Trophoblast cell (in vitro differentiated cells and primary cell): ENCODE measurements at regions not wholly inside any gene's neighbourhood (a gene's known extent, or its start where the extent isn't known, plus 50 kb on each side); places are given as distances from the start of the nearest gene placed in this dataset.

Source experiments
- DNase-seq, 2 donors: peaks; one replicate each; pipeline ENCODE4 v3.0.0-alpha.2; 2016
- H2AFZ ChIP-seq: 2 replicates; pipeline ENCODE4 v1.6.1; 2013; ENCODE audit warnings: low read length, moderate library complexity, mild to moderate bottlenecking; ENCODE audit not compliant: insufficient read depth, poor library complexity
- H2AK5ac ChIP-seq: 2 replicates; pipeline ENCODE4 v1.6.1; 2013; ENCODE audit warnings: mild to moderate bottlenecking, low read length
- H2BK120ac ChIP-seq: 2 replicates; pipeline ENCODE4 v1.6.1; 2013; ENCODE audit warnings: low read length, mild to moderate bottlenecking, moderate library complexity; ENCODE audit not compliant: insufficient read depth, poor library complexity
- H2BK12ac ChIP-seq: 2 replicates; pipeline ENCODE4 v1.6.1; 2013; ENCODE audit warnings: mild to moderate bottlenecking, low read length, moderate library complexity
- H2BK5ac ChIP-seq: 2 replicates; pipeline ENCODE4 v1.6.1; 2013; ENCODE audit warnings: low read length, low read depth, moderate library complexity, mild to moderate bottlenecking; ENCODE audit not compliant: poor library complexity
- H3K14ac ChIP-seq: 2 replicates; pipeline ENCODE4 v1.6.1; 2013; ENCODE audit warnings: mild to moderate bottlenecking, low read length
- H3K18ac ChIP-seq: 2 replicates; pipeline ENCODE4 v1.6.1; 2013; ENCODE audit warnings: mild to moderate bottlenecking, low read length
- H3K23ac ChIP-seq: 2 replicates; pipeline ENCODE4 v1.6.1; 2013; ENCODE audit warnings: low read length
- H3K27ac ChIP-seq: 2 replicates; pipeline ENCODE4 v1.5.1; 2013; ENCODE audit warnings: low read depth, mild to moderate bottlenecking, inconsistent platforms, low read length, moderate library complexity
- H3K27me3 ChIP-seq: 2 replicates; pipeline ENCODE4 v1.6.1; 2013; ENCODE audit warnings: inconsistent platforms, mild to moderate bottlenecking, low read length, moderate library complexity; ENCODE audit not compliant: insufficient read depth
- H3K36me3 ChIP-seq, 2 experiments: 1 replicate in 1 of 2; 2 replicates in 1 of 2; pipeline ENCODE4 v1.6.1; 2013; ENCODE audit warnings: low read length in 2 of 2, mild to moderate bottlenecking in 2 of 2, moderate library complexity in 1 of 2; ENCODE audit not compliant: insufficient read depth in 2 of 2, control insufficient read depth in 1 of 2
- H3K4ac ChIP-seq: 2 replicates; pipeline ENCODE4 v1.6.1; 2013; ENCODE audit warnings: low read depth, mild to moderate bottlenecking, low read length, moderate library complexity
- H3K4me1 ChIP-seq, 2 experiments: 1 replicate in 1 of 2; 2 replicates in 1 of 2; pipeline ENCODE4 v1.6.1; 2013; ENCODE audit warnings: low read length in 2 of 2, mild to moderate bottlenecking in 2 of 2, moderate library complexity in 1 of 2; ENCODE audit not compliant: insufficient read depth in 2 of 2, control insufficient read depth in 1 of 2
- H3K4me2 ChIP-seq: 2 replicates; pipeline ENCODE4 v1.6.1; 2013; ENCODE audit warnings: inconsistent platforms, mild to moderate bottlenecking, low read length, moderate library complexity
- H3K4me3 ChIP-seq: 2 replicates; pipeline ENCODE4 v1.5.1; 2013; ENCODE audit warnings: mild to moderate bottlenecking, low read depth, low read length, inconsistent platforms
- H3K79me1 ChIP-seq: one replicate; pipeline ENCODE4 v1.6.1; 2013; ENCODE audit warnings: low read length
- H3K79me2 ChIP-seq: 2 replicates; pipeline ENCODE4 v1.6.1; 2013; ENCODE audit warnings: low read length, mild to moderate bottlenecking; ENCODE audit not compliant: control insufficient read depth, insufficient read depth, poor library complexity
- H3K9ac ChIP-seq: 2 replicates; pipeline ENCODE4 v1.6.1; 2013; ENCODE audit warnings: mild to moderate bottlenecking, low read length
- H3K9me3 ChIP-seq: 2 replicates; pipeline ENCODE4 v1.6.1; 2013; ENCODE audit warnings: low read depth, mild to moderate bottlenecking, control low read depth, inconsistent platforms, low read length; ENCODE audit not compliant: insufficient read depth
- H4K12ac ChIP-seq: 2 replicates; pipeline ENCODE4 v1.6.1; 2013; ENCODE audit warnings: low read depth, mild to moderate bottlenecking, low read length, moderate library complexity
- H4K8ac ChIP-seq: 2 replicates; pipeline ENCODE4 v1.6.1; 2013; ENCODE audit warnings: low read depth, mild to moderate bottlenecking, low read length, moderate library complexity
- H4K91ac ChIP-seq: one replicate; pipeline ENCODE4 v1.6.1; 2013; ENCODE audit warnings: low read depth, mild to moderate bottlenecking, low read length, moderate library complexity
- WGBS: extraction: QIAGEN DNeasy Blood & Tissue Kit; methylation state at CpG from one replicate; pipeline ENCODE4 v1.1.7; 2013; ENCODE audit warnings: missing lambda C conversion rate; ENCODE audit not compliant: insufficient read length, insufficient coverage; ENCODE audit errors: extremely low coverage; 5-methylcytosine and 5-hydroxymethylcytosine counted together

DNA sequence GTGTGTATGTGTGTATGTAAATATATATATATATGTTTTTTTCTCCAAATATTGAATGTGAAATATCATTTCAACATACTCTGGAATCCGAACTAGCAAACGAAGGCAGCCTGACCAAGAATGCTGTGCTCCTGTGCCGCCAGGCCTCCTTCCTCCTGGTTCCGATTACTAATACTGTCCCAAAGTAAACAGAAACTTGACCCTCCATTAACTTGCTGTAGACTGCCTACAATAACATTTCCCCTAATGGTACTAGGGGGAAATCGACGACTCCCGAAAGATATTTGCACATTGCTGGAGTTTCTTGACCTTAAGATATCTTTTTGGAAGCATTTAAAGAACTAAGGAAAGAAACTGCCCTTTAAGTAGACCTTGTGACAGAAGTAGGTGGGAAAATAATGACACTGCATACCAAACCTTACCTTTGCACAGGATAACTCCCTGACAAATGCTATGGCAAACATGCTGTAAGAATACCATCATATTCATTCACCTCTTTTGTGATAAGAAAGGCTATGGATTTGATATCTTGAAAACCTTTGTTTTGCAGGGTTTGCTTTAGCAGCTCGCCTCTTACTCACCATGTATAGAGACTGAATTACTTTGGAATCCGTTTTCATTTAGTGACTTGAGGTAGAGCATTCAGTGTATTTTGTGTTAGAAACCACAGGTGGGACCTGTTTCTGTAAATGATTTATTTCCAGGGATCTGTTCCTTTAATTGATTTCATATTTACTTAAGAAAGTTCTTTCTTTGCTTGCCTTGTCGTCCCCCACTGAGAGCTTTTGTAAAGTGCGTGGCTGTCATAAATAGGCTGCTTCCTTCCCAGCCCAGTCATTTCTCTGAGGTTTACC is 80.1 kb downstream of the KLF5 start:
- Histone ChIP-seq H3K14ac (no peak overlapping the region), H3K79me2 (no peaks in the 10 kb centered on the region), H2AFZ (no peak overlapping the region), H3K4ac (no peak overlapping the region), H4K91ac (no peak overlapping the region), H3K23ac (no peak overlapping the region), H2BK12ac (no peak overlapping the region), H3K9me3 (no peaks in the 10 kb centered on the region), H3K27ac (no peak overlapping the region), H2BK5ac (no peak overlapping the region), H3K36me3 (no peaks in the 10 kb centered on the region), H3K79me1 (no peaks in the 10 kb centered on the region), H2BK120ac (no peak overlapping the region), H4K8ac (no peak overlapping the region), H3K27me3 (no peaks in the 10 kb centered on the region), H3K4me1 (peaks cover 0 to 2% of the 10 kb centered on the region in 2 experiments), H3K4me3 (no peak overlapping the region), H3K4me2 (no peak overlapping the region), H2AK5ac (no peak overlapping the region), H3K18ac (no peak overlapping the region), H3K9ac (no peak overlapping the region), H4K12ac (no peak overlapping the region)
- peak; percentile 66 to 86 for DNase-seq
- no CpG with 5 or more reads among the region's 11 CpGs for WGBS

- H3K23ac ChIP-seq = no peak overlapping the region
- no peak overlapping the region for H3K27ac ChIP-seq
- no peaks in the 10 kb centered on the region for H3K36me3 ChIP-seq
- H3K4me1 ChIP-seq = peaks cover 0 to 2% of the 10 kb centered on the region in 2 experiments
- H3K18ac ChIP-seq = no peak overlapping the region
- H3K79me1 ChIP-seq = no peaks in the 10 kb centered on the region
- H4K91ac ChIP-seq = no peak overlapping the region
- no peak overlapping the region for H2AFZ ChIP-seq
- no peak overlapping the region for H3K14ac ChIP-seq
- no peak overlapping the region for H3K9ac ChIP-seq
- no peaks in the 10 kb centered on the region for H3K9me3 ChIP-seq
- H2AK5ac ChIP-seq = no peak overlapping the region
- peak in 1 of 2 donors; percentile 80 for DNase-seq
- no peak overlapping the region for H3K4me3 ChIP-seq
- H2BK120ac ChIP-seq = no peak overlapping the region
- H3K4ac ChIP-seq = no peak overlapping the region
- no peaks in the 10 kb centered on the region for H3K27me3 ChIP-seq
- WGBS = no CpG with 5 or more reads among the region's 5 CpGs
- H3K79me2 ChIP-seq = no peaks in the 10 kb centered on the region
- H4K8ac ChIP-seq = no peak overlapping the region
- H2BK12ac ChIP-seq = no peak overlapping the region
- H2BK5ac ChIP-seq = no peak overlapping the region
- no peak overlapping the region for H3K4me2 ChIP-seq
- no peak overlapping the region for H4K12ac ChIP-seq
Measured at GRCh38 chr13:73138276-73138637, 79.5 kb downstream of the KLF5 start.

GRCh38 chr13:73136776-73137175 is 78.0 kb downstream of the KLF5 start:
- H3K27me3 ChIP-seq = no peaks in the 10 kb centered on the region
- H3K9me3 ChIP-seq = no peaks in the 10 kb centered on the region
- H4K91ac ChIP-seq = no peak overlapping the region
- no peak overlapping the region for H3K4ac ChIP-seq
- no peak overlapping the region for H2AK5ac ChIP-seq
- no peaks in the 10 kb centered on the region for H3K79me1 ChIP-seq
- peak; percentile 49 to 87 for DNase-seq
- H3K4me3 ChIP-seq = no peak overlapping the region
- no peak overlapping the region for H2BK120ac ChIP-seq
- H3K23ac ChIP-seq = no peak overlapping the region
- H2AFZ ChIP-seq = no peak overlapping the region
- H3K4me1 ChIP-seq = peaks cover 0 to 2% of the 10 kb centered on the region in 2 experiments
- no peak overlapping the region for H3K4me2 ChIP-seq
- no peaks in the 10 kb centered on the region for H3K79me2 ChIP-seq
- no peak overlapping the region for H4K8ac ChIP-seq
- H3K27ac ChIP-seq = no peak overlapping the region
- no peak overlapping the region for H3K18ac ChIP-seq
- H4K12ac ChIP-seq = no peak overlapping the region
- no peaks in the 10 kb centered on the region for H3K36me3 ChIP-seq
- H2BK5ac ChIP-seq = no peak overlapping the region
- WGBS = no CpG with 5 or more reads among the region's 2 CpGs
- H2BK12ac ChIP-seq = no peak overlapping the region
- H3K14ac ChIP-seq = no peak overlapping the region
- H3K9ac ChIP-seq = no peak overlapping the region

DNA sequence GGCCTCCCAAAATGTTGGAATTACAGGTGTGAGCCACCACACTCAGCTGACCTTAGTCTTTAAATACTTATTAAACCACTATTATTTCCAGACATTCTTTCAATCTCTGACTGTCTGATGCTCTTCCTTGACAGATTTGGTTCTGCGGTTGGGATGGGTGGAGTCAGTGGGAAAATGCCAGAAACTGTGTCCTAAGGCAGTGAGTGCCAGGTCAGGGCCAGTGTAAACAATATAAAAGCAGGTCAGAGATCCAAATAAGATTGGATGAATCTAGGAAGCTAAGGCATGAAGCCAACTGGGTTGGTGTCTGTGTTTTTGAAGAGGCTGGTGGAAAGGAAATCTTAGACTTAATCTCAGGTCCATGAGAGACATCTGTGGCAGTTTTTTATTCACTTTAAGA is 74.7 kb downstream of the KLF5 start:
- no peak overlapping the region for H3K27ac ChIP-seq
- no peaks in the 10 kb centered on the region for H3K79me1 ChIP-seq
- H3K9ac ChIP-seq = no peak overlapping the region
- H4K8ac ChIP-seq = no peak overlapping the region
- H3K4me3 ChIP-seq = no peak overlapping the region
- H3K36me3 ChIP-seq = no peaks in the 10 kb centered on the region
- H3K14ac ChIP-seq = no peak overlapping the region
- H3K79me2 ChIP-seq = no peaks in the 10 kb centered on the region
- no peak overlapping the region for H2AFZ ChIP-seq
- no peak overlapping the region for H4K12ac ChIP-seq
- no peak overlapping the region for H3K23ac ChIP-seq
- H4K91ac ChIP-seq = no peak overlapping the region
- no peak overlapping the region for H2BK5ac ChIP-seq
- no CpG with 5 or more reads among the region's 1 CpG for WGBS
- no peaks in the 10 kb centered on the region for H3K9me3 ChIP-seq
- no peak overlapping the region for H2AK5ac ChIP-seq
- peaks cover 0 to under 1% of the 10 kb centered on the region in 2 experiments for H3K4me1 ChIP-seq
- H3K4me2 ChIP-seq = no peak overlapping the region
- H3K4ac ChIP-seq = no peak overlapping the region
- no peak overlapping the region for H2BK12ac ChIP-seq
- H3K18ac ChIP-seq = no peak overlapping the region
- peak; percentile 65 to 77 for DNase-seq
- H2BK120ac ChIP-seq = no peak overlapping the region
- H3K27me3 ChIP-seq = no peaks in the 10 kb centered on the region
